Activated CD4-positive, alpha-beta T cell treated with anti-CD3 and anti-CD28 coated beads for 48 hours (primary cell): ENCODE measurements at regions not wholly inside any gene's neighbourhood (a gene's known extent, or its start where the extent isn't known, plus 50 kb on each side); places are given as distances from the start of the nearest gene placed in this dataset.
"Not testable (repeated sequence)": the region's sequence is repeated elsewhere in the genome, so short reads cannot be mapped to it uniquely, and the experiment has no call there.

Source experiments
- DNase-seq: peaks from one replicate; pipeline ENCODE4 v3.0.0-alpha.2; 2020

- no peak for DNase-seq
These were observed 278.9 kb upstream of the MAGEC2 start for GRCh38 chrX:142483965-142484364.

- no peak for DNase-seq
These were observed 241.3 kb upstream of the MAGEC2 start for GRCh38 chrX:142446349-142446748.

- DNase-seq = no peak
These were observed 223.8 kb upstream of the MAGEC2 start for GRCh38 chrX:142428916-142429315.

- not testable (repeated sequence) for DNase-seq
These were observed 185.9 kb upstream of the MAGEC2 start for GRCh38 chrX:142390998-142391397.

- DNase-seq = no peak
These were observed 158.4 kb upstream of the MAGEC2 start for GRCh38 chrX:142363501-142363900.

GRCh38 chrX:142359331-142359730, 154.2 kb upstream of the MAGEC2 start:
- no peak for DNase-seq

- DNase-seq = no peak
These were observed 122.1 kb upstream of the MAGEC2 start for GRCh38 chrX:142327182-142327581.

GRCh38 chrX:142312591-142312990, 107.5 kb upstream of the MAGEC2 start:
- no peak for DNase-seq

GRCh38 chrX:142299406-142299805, 94.3 kb upstream of the MAGEC2 start:
- no peak for DNase-seq

- DNase-seq = no peak
These were observed 91.3 kb upstream of the MAGEC2 start for GRCh38 chrX:142296421-142296820.

- DNase-seq = no peak
These were observed 90.1 kb upstream of the MAGEC2 start for GRCh38 chrX:142295190-142295589.

GRCh38 chrX:142270166-142270565, 65.1 kb upstream of the MAGEC2 start:
- not testable (repeated sequence) for DNase-seq

GRCh38 chrX:142266417-142266816, 61.3 kb upstream of the MAGEC2 start:
- DNase-seq = no peak

GRCh38 chrX:142265549-142265948, 60.5 kb upstream of the MAGEC2 start:
- DNase-seq = not testable (repeated sequence)

GRCh38 chrX:142256935-142257334, 51.8 kb upstream of the MAGEC2 start:
- DNase-seq = no peak
